ENCODE measurements at regions not wholly inside any gene's neighbourhood (a gene's known extent, or its start where the extent isn't known, plus 50 kb on each side); places are given as distances from the start of the nearest gene placed in this dataset.
"Not testable (repeated sequence)": the region's sequence is repeated elsewhere in the genome, so short reads cannot be mapped to it uniquely, and the experiment has no call there.

- Histone ChIP-seq H3K4me1 (no peaks in the 10 kb centered on the region), H3K36me3 (no peaks in the 10 kb centered on the region), H3K27me3 (no peaks in the 10 kb centered on the region), H3K9me3 (no peaks in the 10 kb centered on the region), H3K27ac (no peak overlapping the region), H3K4me3 (no peak overlapping the region)
- TF ChIP-seq POLR2A (IDR thresholded peaks at IDR 0.05) = no peak
- no peak for TF ChIP-seq CTCF (IDR thresholded peaks at IDR 0.05)
- TF ChIP-seq POLR2AphosphoS5 (IDR thresholded peaks at IDR 0.05) = no peak
- no peak for TF ChIP-seq EP300 (IDR thresholded peaks at IDR 0.05; ENCODE audit: low read depth)
- intact Hi-C loops (cut with DNase I; ENCODE audit: low total_unique reads) (no loop called here), in situ Hi-C loops (cut with MboI; ENCODE audit: low pct_ligation_motif_present in 1 of 4, low pct_unique_long_range_greater_than_20kb in 1 of 4, low sequenced_read_pairs in 3 of 4) (loop anchor here in 1 of 4 donors (25.0 kb wide), 1 partner anchor 98 kb away; the partner anchor contains the start of gene PTPRG)
- WGBS, 2 donors (ENCODE audit: low coverage in 1 of 2) = 54 to 66% methylated on average over 7 to 9 of the region's 9 CpGs
- DNase-seq = no peak
These were observed 96.7 kb upstream of the PTPRG start for GRCh38 chr3:61464518-61465140.

- intact Hi-C loops (cut with DNase I; ENCODE audit: low total_unique reads) = no loop called here
- TF ChIP-seq POLR2AphosphoS5 (IDR thresholded peaks at IDR 0.05) = no peak
- TF ChIP-seq EP300 (IDR thresholded peaks at IDR 0.05; ENCODE audit: low read depth) = no peak
- no peak for TF ChIP-seq POLR2A (IDR thresholded peaks at IDR 0.05)
- no peak for TF ChIP-seq CTCF (IDR thresholded peaks at IDR 0.05)
These were observed 95.0 kb upstream of the PTPRG start for GRCh38 chr3:61466357-61466756.

GRCh38 chr3:61483997-61484396, 77.4 kb upstream of the PTPRG start:
- 88 to 92% methylated on average over 2 to 4 of the region's 4 CpGs for WGBS, 2 donors (ENCODE audit: low coverage in 1 of 2)
- intact Hi-C loops (cut with DNase I; ENCODE audit: low total_unique reads) = no loop called here
- H3K4me1 ChIP-seq = no peaks in the 10 kb centered on the region
- TF ChIP-seq CTCF (IDR thresholded peaks at IDR 0.05) (no peak), EP300 (IDR thresholded peaks at IDR 0.05; ENCODE audit: low read depth) (no peak), POLR2AphosphoS5 (IDR thresholded peaks at IDR 0.05) (no peak), POLR2A (IDR thresholded peaks at IDR 0.05) (no peak)
- in situ Hi-C loops (cut with MboI; ENCODE audit: low pct_ligation_motif_present in 1 of 4, low pct_unique_long_range_greater_than_20kb in 1 of 4, low sequenced_read_pairs in 3 of 4) = no loop called here
- DNase-seq = no peak
- no peaks in the 10 kb centered on the region for H3K27me3 ChIP-seq
- no peaks in the 10 kb centered on the region for H3K9me3 ChIP-seq
- no peak overlapping the region for H3K27ac ChIP-seq
- H3K36me3 ChIP-seq = no peaks in the 10 kb centered on the region
- no peak overlapping the region for H3K4me3 ChIP-seq

More at GRCh38 chr3:61466357-61466756, 95.0 kb upstream of the PTPRG start:
- Histone ChIP-seq H3K36me3 (no peaks in the 10 kb centered on the region), H3K4me3 (no peak overlapping the region), H3K27me3 (no peaks in the 10 kb centered on the region), H3K27ac (no peak overlapping the region), H3K4me1 (no peaks in the 10 kb centered on the region), H3K9me3 (no peaks in the 10 kb centered on the region)
- no peak for DNase-seq
- in situ Hi-C loops (cut with MboI; ENCODE audit: low pct_ligation_motif_present in 1 of 4, low pct_unique_long_range_greater_than_20kb in 1 of 4, low sequenced_read_pairs in 3 of 4) = loop anchor here in 1 of 4 donors (25.0 kb wide), 1 partner anchor 96 kb away; the partner anchor contains the start of gene PTPRG
- whole genome bisulfite sequencing, 2 donors (ENCODE audit: low coverage in 1 of 2) = 71% methylated on average over 3 of the region's 3 CpGs; no CpG with 5 or more reads in 1 of the 2 donors

GRCh38 chr3:61493339-61493738, 68.0 kb upstream of the PTPRG start:
- no peak overlapping the region for H3K27ac ChIP-seq
- TF ChIP-seq EP300 (IDR thresholded peaks at IDR 0.05; ENCODE audit: low read depth) (no peak), POLR2AphosphoS5 (IDR thresholded peaks at IDR 0.05) (no peak), POLR2A (IDR thresholded peaks at IDR 0.05) (no peak)
- intact Hi-C loops (cut with DNase I; ENCODE audit: low total_unique reads) (no loop called here), in situ Hi-C loops (cut with MboI; ENCODE audit: low pct_ligation_motif_present in 1 of 4, low pct_unique_long_range_greater_than_20kb in 1 of 4, low sequenced_read_pairs in 3 of 4) (no loop called here)
- WGBS, 2 donors (ENCODE audit: low coverage in 1 of 2) = 83 to 95% methylated on average over 3 of the region's 3 CpGs
- H3K27me3 ChIP-seq = no peaks in the 10 kb centered on the region
- H3K9me3 ChIP-seq = no peaks in the 10 kb centered on the region
- no peaks in the 10 kb centered on the region for H3K4me1 ChIP-seq
- H3K36me3 ChIP-seq = no peaks in the 10 kb centered on the region
- DNase-seq = no peak
- H3K4me3 ChIP-seq = no peak overlapping the region

- intact Hi-C loops (cut with DNase I; ENCODE audit: low total_unique reads); H3K9me3 ChIP-seq; H3K36me3 ChIP-seq; DNase-seq; in situ Hi-C loops (cut with MboI; ENCODE audit: low pct_ligation_motif_present in 1 of 4, low pct_unique_long_range_greater_than_20kb in 1 of 4, low sequenced_read_pairs in 3 of 4); H3K4me1 ChIP-seq; H3K4me3 ChIP-seq; H3K27ac ChIP-seq; H3K27me3 ChIP-seq: not testable (repeated sequence)
- 79% methylated on average over 3 of the region's 3 CpGs; no CpG with 5 or more reads in 1 of the 2 donors for WGBS, 2 donors (ENCODE audit: low coverage in 1 of 2)
These were observed 67.1 kb upstream of the PTPRG start for GRCh38 chr3:61494309-61494708.

Measured in transverse colon (tissue), 4 donors.